ENCODE measurements at regions not wholly inside any gene's neighbourhood (a gene's known extent, or its start where the extent isn't known, plus 50 kb on each side); places are given as distances from the start of the nearest gene placed in this dataset.

DNA sequence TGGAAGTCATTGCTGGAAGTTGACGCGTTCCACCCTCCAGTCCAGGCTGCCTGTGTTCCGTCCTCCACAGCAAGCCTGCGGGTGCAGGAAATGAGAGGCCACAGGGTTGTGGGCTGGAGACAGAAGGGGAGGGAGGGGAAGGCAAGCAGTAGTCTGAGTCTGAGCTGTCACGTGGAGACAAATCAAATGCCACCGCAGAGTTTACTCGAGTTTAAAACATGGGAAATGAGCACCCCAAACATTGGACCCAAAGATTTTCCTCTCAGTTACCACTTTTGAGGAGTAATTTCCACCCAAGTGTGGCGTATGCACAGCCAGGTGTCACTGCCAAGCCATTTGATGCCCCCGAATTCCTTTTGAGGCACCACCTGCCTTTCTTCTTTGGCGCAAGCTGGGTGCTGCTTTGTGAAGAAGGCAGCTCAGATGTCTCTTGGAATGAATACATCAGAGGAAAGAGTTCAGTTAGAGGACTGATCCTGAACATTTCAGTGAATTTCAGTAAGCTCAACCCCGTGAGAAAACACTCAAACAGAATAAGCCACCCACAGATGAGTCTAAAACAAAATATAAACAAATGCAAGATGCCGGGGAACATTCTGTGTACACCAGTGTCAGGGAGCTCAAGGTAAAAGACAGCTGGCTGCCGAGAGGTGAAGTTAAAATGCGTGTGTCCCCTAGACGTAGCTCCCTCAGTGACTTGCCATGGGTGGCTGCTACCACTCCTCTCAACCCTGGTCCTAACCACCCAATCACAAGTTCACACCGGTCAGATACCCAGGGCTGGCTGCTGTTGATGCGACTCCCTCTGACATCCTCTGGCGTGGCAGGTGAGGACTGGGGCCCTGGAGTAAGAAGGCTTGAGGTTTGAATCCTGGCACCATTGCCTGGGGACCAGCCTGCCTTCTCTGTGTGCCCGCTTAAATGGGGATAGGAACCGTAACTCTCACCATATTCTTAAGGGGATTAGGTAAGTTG lies 203.8 kb downstream of the UACA start:
- Histone ChIP-seq H3K4me2 (ENCODE audit: low read length) (no peak overlapping the region), H3K4me1 (ENCODE audit: control insufficient read depth in 1 of 2, insufficient read depth in 2 of 2, low read length in 2 of 2) (no peaks in the 10 kb centered on the region), H3K9me3 (ENCODE audit: control insufficient read depth in 1 of 2, insufficient read depth in 1 of 2, low read depth in 1 of 2, low read length in 2 of 2) (no peaks in the 10 kb centered on the region), H3K79me2 (ENCODE audit: insufficient read depth, low read length) (no peaks in the 10 kb centered on the region), H3K27ac (ENCODE audit: low read depth, low read length) (no peak overlapping the region), H3K9me2 (ENCODE audit: insufficient read depth) (no peaks in the 10 kb centered on the region), H3K27me3 (ENCODE audit: insufficient read depth, low read length) (peaks cover 4% of the 10 kb centered on the region; the same call in 1 of the 2 replicates), H4K20me1 (ENCODE audit: insufficient read depth) (no peaks in the 10 kb centered on the region), H3K36me3 (ENCODE audit: control insufficient read depth in 1 of 2, insufficient read depth in 2 of 2, low read length in 2 of 2) (no peaks in the 10 kb centered on the region), H3K9ac (ENCODE audit: low read length) (no peak overlapping the region), H2AFZ (ENCODE audit: low read depth, low read length, poor library complexity, severe bottlenecking) (no peak overlapping the region), H3K4me3 (replicated peaks in 1 of 2; ENCODE audit: low read depth in 1 of 2, low read length in 2 of 2) (no peak overlapping the region)
- POLR2A ChIA-PET, result no interaction called here
- ATAC-seq, result no peak
- DNase-seq (ENCODE audit: low read depth, low spot score), result no peak
- intact Hi-C loops (cut with micrococcal nuclease), result loop anchor here (10.0 kb wide), 1 partner anchor 165 kb away; no protein-coding TSS in a partner anchor
- no TSS peak for BruUV-seq (replicated peaks)
- RAD21 ChIA-PET (ENCODE audit: low non-redundant PET in 1 of 2, low total read pairs in 2 of 2, uncharacterized antibody in 2 of 2, unreplicated experiment in 2 of 2), result no interaction called here
- CTCF ChIA-PET, result interaction anchor here (0.9 kb wide), 1 partner anchor 10 kb away, joined by 5 read pairs; no protein-coding TSS in a partner anchor
- TF ChIP-seq POLR2A (IDR thresholded peaks at IDR 0.05; ENCODE audit: borderline replicate concordance, extremely low read depth, insufficient read depth, insufficient read length) (no peak), JUND (IDR thresholded peaks at IDR 0.05) (no peak), ZNF274 (IDR thresholded peaks at IDR 0.05; ENCODE audit: low read depth, low read length) (no peak), SRF (IDR thresholded peaks at IDR 0.05; ENCODE audit: low read depth) (no peak), REST (IDR thresholded peaks at IDR 0.05; ENCODE audit: low read depth) (no peak), EZH2 (IDR thresholded peaks at IDR 0.05) (no peak), EGR1 (IDR thresholded peaks at IDR 0.05; ENCODE audit: low read depth) (no peak), SIN3A (IDR thresholded peaks at IDR 0.05; ENCODE audit: low read depth) (no peak), CBX3 (IDR thresholded peaks at IDR 0.05; ENCODE audit: low read depth) (no peak), SP1 (IDR thresholded peaks at IDR 0.05; ENCODE audit: low read depth) (no peak), FOSL1 (IDR thresholded peaks at IDR 0.05; ENCODE audit: low read depth) (no peak), ELF1 (IDR thresholded peaks at IDR 0.05; ENCODE audit: borderline replicate concordance, low read depth) (no peak), YY1 (IDR thresholded peaks at IDR 0.05; ENCODE audit: extremely low read depth, insufficient replicate concordance, low read depth, low read length) (no peak), ZFX (IDR thresholded peaks at IDR 0.05) (no peak), ZBTB33 (IDR thresholded peaks at IDR 0.05; ENCODE audit: extremely low read depth, insufficient replicate concordance, low read length) (no peak), TCF7L2 (IDR thresholded peaks at IDR 0.05; ENCODE audit: borderline replicate concordance, extremely low read depth, insufficient read depth, insufficient read length) (no peak)
- TF ChIP-seq, protein P1, sequence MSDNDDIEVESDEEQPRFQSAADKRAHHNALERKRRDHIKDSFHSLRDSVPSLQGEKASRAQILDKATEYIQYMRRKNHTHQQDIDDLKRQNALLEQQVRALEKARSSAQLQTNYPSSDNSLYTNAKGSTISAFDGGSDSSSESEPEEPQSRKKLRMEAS (IDR thresholded peaks at IDR 0.05), result no peak
